HEK293 (cell line): ENCODE measurements at regions not wholly inside any gene's neighbourhood (a gene's known extent, or its start where the extent isn't known, plus 50 kb on each side); places are given as distances from the start of the nearest gene placed in this dataset.

Source experiments
- CTCF ChIA-PET: fragments of 350-600 bp; formaldehyde crosslinking; extraction: SDS; loops from one replicate; lab custom pipeline; 2021; ENCODE audit warnings: antibody characterized with exemption; lab: Yijun Ruan, JAX
- POLR2A ChIA-PET: fragments of 300-600 bp; formaldehyde crosslinking; extraction: SDS; loops from one replicate; lab custom pipeline; 2020; ENCODE audit warnings: antibody characterized with exemption, inconsistent platforms; lab: Yijun Ruan, JAX
- H3K27ac ChIP-seq: fragments of 200-500 bp; sonication (Bioruptor generic); 2 replicates; pipeline ENCODE4 v1.5.1; 2014; ENCODE audit warnings: low read depth, low read length, control low read depth, inconsistent platforms; ENCODE audit errors: extremely low read depth
- H3K36me3 ChIP-seq, 2 experiments: fragments of 200-500 bp in 1 of 2; sonication (Bioruptor generic) in 1 of 2; 1 replicate in 1 of 2; 2 replicates in 1 of 2; pipeline ENCODE4 v1.5.1; 2014 to 2017; ENCODE audit warnings: inconsistent platforms in 2 of 2, low read length in 2 of 2; ENCODE audit not compliant: control insufficient read depth in 2 of 2, insufficient read depth in 1 of 2
- H3K4me1 ChIP-seq: fragments of 200-500 bp; sonication (Bioruptor generic); 2 replicates; pipeline ENCODE4 v1.5.1; 2014; ENCODE audit warnings: mild to moderate bottlenecking, low read length, inconsistent platforms; ENCODE audit not compliant: control insufficient read depth, insufficient read depth
- H3K4me3 ChIP-seq: 2 replicates; pipeline ENCODE4 v1.5.1; 2011; ENCODE audit warnings: low read depth, mild to moderate bottlenecking, control low read depth, low read length, moderate library complexity
- H3K9me3 ChIP-seq: fragments of 200-500 bp; sonication (Bioruptor generic); 2 replicates; pipeline ENCODE4 v1.5.1; 2014; ENCODE audit warnings: low read depth, low read length, inconsistent platforms; ENCODE audit not compliant: control insufficient read depth, insufficient read depth
- BCL11B ChIP-seq: fragments of 450-650 bp; formaldehyde crosslinking; IDR thresholded peaks from 2 replicates; pipeline ENCODE4 v1.5.1; 2016; ENCODE audit warnings: low read depth, missing biosample characterization, missing genetic modification characterization
- CTCF ChIP-seq: fragments of 450-650 bp; formaldehyde crosslinking; IDR thresholded peaks from 2 replicates; pipeline ENCODE4 v1.5.1; 2016; ENCODE audit warnings: missing biosample characterization, missing genetic modification characterization
- INSM2 ChIP-seq: fragments of 450-650 bp; formaldehyde crosslinking; IDR thresholded peaks from 2 replicates; pipeline ENCODE4 v1.5.1; 2016; ENCODE audit warnings: missing biosample characterization, missing genetic modification characterization
- KLF16 ChIP-seq: fragments of 450-650 bp; formaldehyde crosslinking; IDR thresholded peaks from 2 replicates; pipeline ENCODE4 v1.5.1; 2017; ENCODE audit warnings: missing biosample characterization, missing genetic modification characterization
- MYNN ChIP-seq: fragments of 450-650 bp; formaldehyde crosslinking; IDR thresholded peaks from 2 replicates; pipeline ENCODE4 v1.5.1; 2016; ENCODE audit warnings: missing biosample characterization, missing genetic modification characterization, borderline replicate concordance
- PATZ1 ChIP-seq: fragments of 450-650 bp; formaldehyde crosslinking; IDR thresholded peaks from 2 replicates; pipeline ENCODE4 v1.5.1; 2016; ENCODE audit warnings: missing biosample characterization, missing genetic modification characterization
- REPIN1 ChIP-seq: fragments of 450-650 bp; formaldehyde crosslinking; IDR thresholded peaks from 2 replicates; pipeline ENCODE4 v1.5.1; 2017; ENCODE audit warnings: missing biosample characterization, missing genetic modification characterization, low read depth
- SP3 ChIP-seq: fragments of 450-650 bp; formaldehyde crosslinking; IDR thresholded peaks from 2 replicates; pipeline ENCODE4 v1.5.1; 2016; ENCODE audit warnings: missing biosample characterization, missing genetic modification characterization
- TRIM28 ChIP-seq: IDR thresholded peaks from 2 replicates; pipeline ENCODE4 v1.6.1; 2011; ENCODE audit warnings: low read length, control low read depth, borderline replicate concordance
- TSHZ1 ChIP-seq: fragments of 450-650 bp; formaldehyde crosslinking; IDR thresholded peaks from 2 replicates; pipeline ENCODE4 v1.5.1; 2016; ENCODE audit warnings: missing biosample characterization, missing genetic modification characterization, borderline replicate concordance
- ZNF48 ChIP-seq: fragments of 450-650 bp; formaldehyde crosslinking; IDR thresholded peaks from 2 replicates; pipeline ENCODE4 v1.5.1; 2016; ENCODE audit warnings: missing biosample characterization, missing genetic modification characterization
- ZNF513 ChIP-seq: fragments of 450-650 bp; IDR thresholded peaks from 2 replicates; pipeline ENCODE4 v1.5.1; 2018; ENCODE audit warnings: missing biosample characterization, missing genetic modification characterization
- ZNF560 ChIP-seq: fragments of 450-650 bp; formaldehyde crosslinking; IDR thresholded peaks from 2 replicates; pipeline ENCODE4 v1.5.1; 2017; ENCODE audit warnings: missing biosample characterization, missing genetic modification characterization, borderline replicate concordance
- ZNF660 ChIP-seq: fragments of 450-650 bp; IDR thresholded peaks from 2 replicates; pipeline ENCODE4 v1.5.1; 2018; ENCODE audit warnings: missing biosample characterization, mild to moderate bottlenecking, missing genetic modification characterization
- ZNF664 ChIP-seq: fragments of 450-650 bp; formaldehyde crosslinking; IDR thresholded peaks from 2 replicates; pipeline ENCODE4 v1.5.1; 2016; ENCODE audit warnings: missing biosample characterization, missing genetic modification characterization
- ZNF701 ChIP-seq: fragments of 450-650 bp; formaldehyde crosslinking; IDR thresholded peaks from 2 replicates; pipeline ENCODE4 v1.5.1; 2016; ENCODE audit warnings: missing biosample characterization, missing genetic modification characterization

- H3K27ac ChIP-seq: no peak overlapping the region
- TF ChIP-seq REPIN1 (tag by site-specific recombination) (no peak), CTCF (tag by site-specific recombination) (no peak), ZNF513 (no peak), INSM2 (no peak), ZNF560 (tag by site-specific recombination) (no peak)
- TF ChIP-seq, all 188 proteins: peak for 0
- Histone ChIP-seq H3K4me1 (no peaks in the 10 kb centered on the region), H3K9me3 (no peaks in the 10 kb centered on the region), H3K36me3 (no peaks in the 10 kb centered on the region), H3K4me3 (no peak overlapping the region)
- ChIA-PET POLR2A (no interaction called here), CTCF (no interaction called here)
Observed at GRCh38 chr4:35175487-35175886, 1068.8 kb downstream of the ARAP2 start.

- Histone ChIP-seq H3K27ac (no peak overlapping the region), H3K36me3 (no peaks in the 10 kb centered on the region), H3K9me3 (no peaks in the 10 kb centered on the region), H3K4me3 (no peak overlapping the region), H3K4me1 (no peaks in the 10 kb centered on the region)
- TF ChIP-seq ZNF48 (tag by site-specific recombination) (no peak), ZNF701 (tag by site-specific recombination) (no peak), TRIM28 (no peak), BCL11B (tag by site-specific recombination) (no peak), ZNF513 (no peak), KLF16 (tag by site-specific recombination) (no peak)
- CTCF ChIA-PET: no interaction called here
- POLR2A ChIA-PET: no interaction called here
Observed at GRCh38 chr4:35175894-35176293, 1068.4 kb downstream of the ARAP2 start.

GRCh38 chr4:35182451-35182850, 1061.9 kb downstream of the ARAP2 start:
- Histone ChIP-seq H3K9me3 (no peaks in the 10 kb centered on the region), H3K36me3 (no peaks in the 10 kb centered on the region), H3K4me3 (no peak overlapping the region), H3K27ac (no peak overlapping the region), H3K4me1 (no peaks in the 10 kb centered on the region)
- CTCF ChIA-PET: no interaction called here
- POLR2A ChIA-PET: no interaction called here
- TF ChIP-seq PATZ1 (tag by site-specific recombination): no peak
- TF ChIP-seq MYNN (tag by site-specific recombination): no peak
- TF ChIP-seq ZNF664: no peak
- no peak for TF ChIP-seq TSHZ1 (tag by site-specific recombination)
- no peak for TF ChIP-seq SP3
- no peak for TF ChIP-seq ZNF660 (tag by site-specific recombination)
